CD14-positive monocyte (primary cell): ENCODE measurements at regions not wholly inside any gene's neighbourhood (a gene's known extent, or its start where the extent isn't known, plus 50 kb on each side); places are given as distances from the start of the nearest gene placed in this dataset.

Experiments
- DNase-seq, 3 donors: peaks; one replicate each; pipeline ENCODE4 v3.0.0-alpha.2; 2011 to 2022
- H2AFZ ChIP-seq: 2 replicates; pipeline ENCODE4 v1.6.0; 2012; ENCODE audit warnings: mild to moderate bottlenecking, low read depth, low read length, inconsistent platforms; ENCODE audit not compliant: insufficient read depth, poor library complexity, severe bottlenecking
- H3K27ac ChIP-seq, 2 donors: 1 replicate in 1 of 2; 2 replicates in 1 of 2; pipeline ENCODE4 v1.5.1; 2012 to 2013; ENCODE audit warnings: low read length in 2 of 2, control low read depth in 1 of 2, inconsistent platforms in 1 of 2, low read depth in 1 of 2, mild to moderate bottlenecking in 1 of 2
- H3K27me3 ChIP-seq, 2 donors: one replicate each; pipeline versions ENCODE4 v1.6.0 to v1.6.1; 2011 to 2013; ENCODE audit warnings: low read length in 2 of 2; ENCODE audit not compliant: control insufficient read depth in 2 of 2, insufficient read depth in 2 of 2
- H3K36me3 ChIP-seq, 2 donors: replicated peaks in 1 of 2; 1 replicate in 1 of 2; 2 replicates in 1 of 2; pipeline versions ENCODE4 v1.5.1 to v1.6.1; 2012 to 2013; ENCODE audit warnings: low read length in 2 of 2, control low read depth in 1 of 2, inconsistent platforms in 1 of 2, mild to moderate bottlenecking in 1 of 2; ENCODE audit not compliant: insufficient read depth in 2 of 2, control insufficient read depth in 1 of 2
- H3K4me1 ChIP-seq, 2 donors: 1 replicate in 1 of 2; 2 replicates in 1 of 2; pipeline versions ENCODE4 v1.5.1 to v1.6.1; 2012 to 2013; ENCODE audit warnings: low read length in 2 of 2, control low read depth in 1 of 2, inconsistent platforms in 1 of 2, mild to moderate bottlenecking in 1 of 2, moderate library complexity in 1 of 2; ENCODE audit not compliant: insufficient read depth in 2 of 2, control insufficient read depth in 1 of 2
- H3K4me2 ChIP-seq: replicated peaks from 2 replicates; pipeline ENCODE3; 2012; ENCODE audit warnings: low read length, moderate library complexity, mild to moderate bottlenecking; ENCODE audit not compliant: poor library complexity, severe bottlenecking; ENCODE audit errors: extremely low read depth
- H3K4me3 ChIP-seq, 3 experiments: fragments of 200-600 bp in 1 of 3; sonication (generic) in 1 of 3; replicated peaks in 1 of 3; 1 replicate in 2 of 3; 2 replicates in 1 of 3; pipeline ENCODE4 v1.5.1; 2011 to 2013; ENCODE audit warnings: low read length in 3 of 3, mild to moderate bottlenecking in 3 of 3, control low read depth in 2 of 3, low read depth in 2 of 3, inconsistent platforms in 1 of 3, moderate library complexity in 1 of 3
- H3K79me2 ChIP-seq: 2 replicates; pipeline ENCODE4 v1.6.0; 2012; ENCODE audit warnings: mild to moderate bottlenecking, control low read depth, inconsistent platforms, low read length, moderate library complexity; ENCODE audit not compliant: insufficient read depth
- H3K9ac ChIP-seq: 2 replicates; pipeline ENCODE4 v1.6.0; 2017; ENCODE audit warnings: low read length, mild to moderate bottlenecking; ENCODE audit not compliant: insufficient read depth, poor library complexity, severe bottlenecking
- H3K9me3 ChIP-seq, 2 donors: replicated peaks in 1 of 2; 1 replicate in 1 of 2; 2 replicates in 1 of 2; pipeline versions ENCODE4 v1.5.1 to v1.6.1; 2012 to 2013; ENCODE audit warnings: low read length in 2 of 2, control low read depth in 1 of 2; ENCODE audit not compliant: control insufficient read depth in 1 of 2, insufficient read depth in 1 of 2
- H4K20me1 ChIP-seq: 2 replicates; pipeline ENCODE4 v1.6.0; 2012; ENCODE audit warnings: mild to moderate bottlenecking, low read length, control low read depth, moderate library complexity; ENCODE audit not compliant: insufficient read depth
- H3K27ac Mint-ChIP-seq, 7 donors: one replicate each; pipeline ENCODE4 v1.8.0; 2020; ENCODE audit warnings: mild to moderate bottlenecking in 7 of 7, mixed read lengths in 7 of 7, moderate library complexity in 6 of 7, inconsistent platforms in 2 of 7
- H3K27me3 Mint-ChIP-seq, 3 donors: one replicate each; pipeline ENCODE4 v1.8.0; 2021 to 2022; ENCODE audit warnings: low read depth in 3 of 3, mild to moderate bottlenecking in 3 of 3, mixed read lengths in 3 of 3, moderate library complexity in 3 of 3, inconsistent platforms in 1 of 3
- H3K36me3 Mint-ChIP-seq, 2 donors: one replicate each; pipeline ENCODE4 v1.8.0; 2020; ENCODE audit warnings: mixed read lengths in 2 of 2, inconsistent platforms in 1 of 2, mild to moderate bottlenecking in 1 of 2
- H3K4me1 Mint-ChIP-seq: one replicate; pipeline ENCODE4 v1.8.0; 2020; ENCODE audit warnings: mild to moderate bottlenecking, mixed read lengths
- H3K4me3 Mint-ChIP-seq, 2 donors: one replicate each; pipeline ENCODE4 v1.8.0; 2020; ENCODE audit warnings: mild to moderate bottlenecking in 2 of 2, mixed read lengths in 2 of 2, moderate library complexity in 1 of 2
- H3K9me3 Mint-ChIP-seq, 7 donors: one replicate each; pipeline ENCODE4 v1.8.0; 2020 to 2022; ENCODE audit warnings: mixed read lengths in 7 of 7, mild to moderate bottlenecking in 6 of 7, moderate library complexity in 6 of 7, inconsistent platforms in 2 of 7
- CTCF ChIP-seq: fragments of 200-600 bp; IDR thresholded peaks from one replicate; pipeline ENCODE4 v1.8.0; 2022; ENCODE audit warnings: antibody characterized with exemption, mild to moderate bottlenecking
- WGBS: methylation state at CpG from one replicate; pipeline ENCODE4 v1.1.5; 2013; ENCODE audit warnings: missing lambda C conversion rate; ENCODE audit not compliant: insufficient coverage; 5-methylcytosine and 5-hydroxymethylcytosine counted together
- intact Hi-C, 2 donors: fragments of 100-400 bp; cut with micrococcal nuclease; formaldehyde crosslinking; loops; one replicate each; pipeline versions ENCODE4 v1.15.0 to v1.15.1; 2023

- H3K36me3 Mint-ChIP-seq, result no peaks in the 10 kb centered on the region
- no peak overlapping the region for H3K4me3 Mint-ChIP-seq
- Histone ChIP-seq H3K4me3 (no peak overlapping the region), H3K27me3 (no peaks in the 10 kb centered on the region), H3K79me2 (no peaks in the 10 kb centered on the region), H2AFZ (no peak overlapping the region), H3K9me3 (no peaks in the 10 kb centered on the region), H4K20me1 (no peaks in the 10 kb centered on the region), H3K9ac (no peak overlapping the region), H3K27ac (no peak overlapping the region), H3K4me2 (no peak overlapping the region), H3K4me1 (no peaks in the 10 kb centered on the region), H3K36me3 (no peaks in the 10 kb centered on the region)
- intact Hi-C loops, result loop anchor here in 1 of 2 donors (5.0 kb wide), 1 partner anchor 52 kb away; no protein-coding TSS in a partner anchor
- peaks cover 0 to 4% (median 2%) of the 10 kb centered on the region in 3 donors for H3K27me3 Mint-ChIP-seq
- no peaks in the 10 kb centered on the region for H3K9me3 Mint-ChIP-seq
- H3K4me1 Mint-ChIP-seq, result no peaks in the 10 kb centered on the region
- TF ChIP-seq CTCF, result no peak
- DNase-seq, result no peak
- H3K27ac Mint-ChIP-seq, result peak overlapping the region in 1 of 7 donors; percentile 70
- WGBS, result 100% methylated on average over 11 of the region's 11 CpGs
These were observed 272.4 kb upstream of the TPM1 start for GRCh38 chr15:62770111-62770660.

GRCh38 chr15:62770752-62771151, 271.8 kb upstream of the TPM1 start:
- H3K4me2 ChIP-seq, result no peak overlapping the region
- H3K27me3 ChIP-seq, result no peaks in the 10 kb centered on the region
- no peak for DNase-seq
- H2AFZ ChIP-seq, result no peak overlapping the region
- no peaks in the 10 kb centered on the region for H3K9me3 Mint-ChIP-seq
- no peaks in the 10 kb centered on the region for H3K4me1 Mint-ChIP-seq
- TF ChIP-seq CTCF, result no peak
- no peak overlapping the region for H3K9ac ChIP-seq
- no peak overlapping the region for H3K4me3 Mint-ChIP-seq
- H3K27me3 Mint-ChIP-seq, result peaks cover 0 to 4% (median 2%) of the 10 kb centered on the region in 3 donors
- WGBS, result 92% methylated on average over 6 of the region's 7 CpGs
- H3K4me1 ChIP-seq, result no peaks in the 10 kb centered on the region
- no peaks in the 10 kb centered on the region for H3K36me3 ChIP-seq
- H3K79me2 ChIP-seq, result no peaks in the 10 kb centered on the region
- H3K27ac Mint-ChIP-seq, result no peak overlapping the region
- intact Hi-C loops, result loop anchor here in 1 of 2 donors (5.0 kb wide), 1 partner anchor 52 kb away; no protein-coding TSS in a partner anchor
- H3K36me3 Mint-ChIP-seq, result no peaks in the 10 kb centered on the region
- no peaks in the 10 kb centered on the region for H3K9me3 ChIP-seq
- no peak overlapping the region for H3K27ac ChIP-seq
- H4K20me1 ChIP-seq, result no peaks in the 10 kb centered on the region
- H3K4me3 ChIP-seq, result no peak overlapping the region
